ENCODE measurements at regions not wholly inside any gene's neighbourhood (a gene's known extent, or its start where the extent isn't known, plus 50 kb on each side); places are given as distances from the start of the nearest gene placed in this dataset.

DNA sequence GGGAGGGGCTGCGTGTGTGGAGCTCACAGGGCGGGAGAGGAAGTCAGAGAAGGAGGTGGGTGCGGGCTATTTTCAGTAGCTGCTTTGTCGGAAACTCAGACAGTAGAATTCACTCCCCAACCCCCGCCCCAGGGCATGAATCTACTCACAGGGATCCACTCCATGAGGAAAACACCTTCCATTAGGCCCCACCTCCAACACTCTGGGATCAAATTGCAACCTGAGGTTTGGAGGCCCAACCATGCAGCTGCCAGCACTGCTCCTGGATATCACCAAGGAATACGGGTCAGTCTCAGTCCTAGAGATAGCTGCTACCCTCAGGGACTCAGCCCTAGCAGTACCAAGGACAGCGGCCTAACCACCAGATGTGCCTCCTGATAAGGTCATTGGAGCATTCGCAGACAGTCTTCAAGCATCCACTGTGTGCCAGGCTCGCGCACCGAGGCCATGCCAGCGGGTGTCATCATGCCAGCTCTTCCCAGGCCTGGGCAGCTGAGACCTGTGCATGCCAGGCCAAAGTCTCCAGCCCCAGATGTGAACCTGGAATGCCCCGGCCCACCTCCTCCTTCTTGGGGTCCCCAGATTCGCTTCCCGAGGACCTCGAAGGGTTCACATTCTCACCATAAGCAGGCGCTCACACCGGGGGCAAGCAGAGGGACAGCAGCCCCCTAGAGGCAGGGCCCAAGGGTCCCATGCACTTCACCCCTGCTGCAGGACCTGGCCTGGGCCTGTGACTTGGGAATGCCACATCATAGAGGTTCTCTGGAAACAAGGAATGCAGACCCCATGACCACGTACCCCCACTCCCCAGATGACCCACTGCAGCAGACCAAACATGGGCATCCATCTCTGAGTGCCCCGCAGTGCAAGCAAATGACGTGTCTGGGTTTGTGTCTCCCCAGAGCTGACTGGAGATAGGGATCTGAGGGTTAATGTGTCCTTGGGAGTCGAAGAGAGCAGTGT is 102.3 kb downstream of the ADRA2C start:
- no peaks in the 10 kb centered on the region for H3K9me3 Mint-ChIP-seq (ENCODE audit: unreplicated experiment)
- H3K4me3 Mint-ChIP-seq (ENCODE audit: unreplicated experiment): no peak overlapping the region
- TF ChIP-seq, protein P1, sequence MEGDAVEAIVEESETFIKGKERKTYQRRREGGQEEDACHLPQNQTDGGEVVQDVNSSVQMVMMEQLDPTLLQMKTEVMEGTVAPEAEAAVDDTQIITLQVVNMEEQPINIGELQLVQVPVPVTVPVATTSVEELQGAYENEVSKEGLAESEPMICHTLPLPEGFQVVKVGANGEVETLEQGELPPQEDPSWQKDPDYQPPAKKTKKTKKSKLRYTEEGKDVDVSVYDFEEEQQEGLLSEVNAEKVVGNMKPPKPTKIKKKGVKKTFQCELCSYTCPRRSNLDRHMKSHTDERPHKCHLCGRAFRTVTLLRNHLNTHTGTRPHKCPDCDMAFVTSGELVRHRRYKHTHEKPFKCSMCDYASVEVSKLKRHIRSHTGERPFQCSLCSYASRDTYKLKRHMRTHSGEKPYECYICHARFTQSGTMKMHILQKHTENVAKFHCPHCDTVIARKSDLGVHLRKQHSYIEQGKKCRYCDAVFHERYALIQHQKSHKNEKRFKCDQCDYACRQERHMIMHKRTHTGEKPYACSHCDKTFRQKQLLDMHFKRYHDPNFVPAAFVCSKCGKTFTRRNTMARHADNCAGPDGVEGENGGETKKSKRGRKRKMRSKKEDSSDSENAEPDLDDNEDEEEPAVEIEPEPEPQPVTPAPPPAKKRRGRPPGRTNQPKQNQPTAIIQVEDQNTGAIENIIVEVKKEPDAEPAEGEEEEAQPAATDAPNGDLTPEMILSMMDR (IDR thresholded peaks at IDR 0.05; ENCODE audit: unreplicated experiment): no peak
- peaks cover 17% of the 10 kb centered on the region for H3K27me3 Mint-ChIP-seq (ENCODE audit: unreplicated experiment)
- DNase-seq (ENCODE audit: low spot score): peak; percentile 45
- H3K36me3 Mint-ChIP-seq (ENCODE audit: low read depth, unreplicated experiment): no peaks in the 10 kb centered on the region
- peaks cover 9% of the 10 kb centered on the region for H3K4me1 Mint-ChIP-seq (ENCODE audit: unreplicated experiment)
- H3K27ac Mint-ChIP-seq (ENCODE audit: unreplicated experiment): no peak overlapping the region

DNA sequence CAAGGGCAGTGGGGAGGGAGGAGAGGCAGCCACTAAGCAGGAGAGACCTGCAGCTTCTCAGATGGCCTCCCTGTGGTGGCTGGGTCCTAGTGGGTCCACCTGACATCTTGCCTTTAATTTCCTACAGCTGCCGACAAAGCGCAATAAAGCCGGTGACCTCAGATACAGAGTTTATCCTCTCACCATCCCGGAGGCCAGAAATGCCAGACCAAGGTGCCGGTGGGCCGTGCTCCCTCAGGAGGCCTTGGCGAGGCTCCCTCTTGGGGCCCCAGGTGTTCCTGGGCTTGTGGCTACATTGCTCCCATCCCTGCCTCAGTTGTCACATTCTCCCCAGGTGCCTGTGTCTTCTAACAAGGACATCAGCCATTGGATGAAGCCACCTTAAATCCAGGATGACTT is 103.0 kb downstream of the ADRA2C start:
- H3K9me3 Mint-ChIP-seq (ENCODE audit: unreplicated experiment): no peaks in the 10 kb centered on the region
- TF ChIP-seq, protein P1 (IDR thresholded peaks at IDR 0.05; ENCODE audit: unreplicated experiment): no peak
- H3K27ac Mint-ChIP-seq (ENCODE audit: unreplicated experiment): no peak overlapping the region
- DNase-seq (ENCODE audit: low spot score): no peak
- no peaks in the 10 kb centered on the region for H3K36me3 Mint-ChIP-seq (ENCODE audit: low read depth, unreplicated experiment)
- H3K27me3 Mint-ChIP-seq (ENCODE audit: unreplicated experiment): peaks cover 17% of the 10 kb centered on the region
- H3K4me3 Mint-ChIP-seq (ENCODE audit: unreplicated experiment): no peak overlapping the region
- peaks cover 9% of the 10 kb centered on the region for H3K4me1 Mint-ChIP-seq (ENCODE audit: unreplicated experiment)

GRCh38 chr4:3869661-3870566 is 103.7 kb downstream of the ADRA2C start:
- H3K4me1 Mint-ChIP-seq (ENCODE audit: unreplicated experiment): peaks cover 9% of the 10 kb centered on the region
- TF ChIP-seq, protein P1 (IDR thresholded peaks at IDR 0.05; ENCODE audit: unreplicated experiment): no peak
- H3K9me3 Mint-ChIP-seq (ENCODE audit: unreplicated experiment): no peaks in the 10 kb centered on the region
- no peak overlapping the region for H3K4me3 Mint-ChIP-seq (ENCODE audit: unreplicated experiment)
- no peaks in the 10 kb centered on the region for H3K36me3 Mint-ChIP-seq (ENCODE audit: low read depth, unreplicated experiment)
- DNase-seq (ENCODE audit: low spot score): no peak
- H3K27ac Mint-ChIP-seq (ENCODE audit: unreplicated experiment): no peak overlapping the region
- H3K27me3 Mint-ChIP-seq (ENCODE audit: unreplicated experiment): peaks cover 17% of the 10 kb centered on the region

DNA sequence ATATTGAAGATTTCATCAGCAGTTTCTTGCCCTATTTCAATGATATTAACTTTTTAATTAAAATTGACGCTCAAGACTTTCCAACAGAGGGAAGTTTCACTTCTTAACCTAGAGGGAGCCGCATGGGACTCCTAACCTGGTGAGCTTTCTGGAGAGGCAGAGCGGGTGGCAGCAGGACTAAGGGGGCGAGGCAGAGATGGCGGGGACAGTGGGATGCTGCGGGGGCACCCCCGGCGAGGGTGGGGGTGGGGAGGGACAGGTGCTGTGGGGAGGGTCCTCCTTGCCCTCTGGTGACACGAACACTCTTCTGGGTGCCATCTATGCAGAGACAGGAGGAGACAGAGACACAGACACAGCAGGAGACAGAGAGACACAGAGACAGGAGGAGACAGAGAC is 104.4 kb downstream of the ADRA2C start:
- Mint-ChIP-seq H3K36me3 (ENCODE audit: low read depth, unreplicated experiment) (no peaks in the 10 kb centered on the region), H3K9me3 (ENCODE audit: unreplicated experiment) (no peaks in the 10 kb centered on the region), H3K4me1 (ENCODE audit: unreplicated experiment) (peaks cover 9% of the 10 kb centered on the region), H3K27me3 (ENCODE audit: unreplicated experiment) (peaks cover 17% of the 10 kb centered on the region), H3K4me3 (ENCODE audit: unreplicated experiment) (peak overlapping the region; percentile 73), H3K27ac (ENCODE audit: unreplicated experiment) (no peak overlapping the region)
- DNase-seq (ENCODE audit: low spot score): no peak
- TF ChIP-seq, protein P1 (IDR thresholded peaks at IDR 0.05; ENCODE audit: unreplicated experiment): no peak
